ENCODE measurements at regions not wholly inside any gene's neighbourhood (a gene's known extent, or its start where the extent isn't known, plus 50 kb on each side); places are given as distances from the start of the nearest gene placed in this dataset.

DNA sequence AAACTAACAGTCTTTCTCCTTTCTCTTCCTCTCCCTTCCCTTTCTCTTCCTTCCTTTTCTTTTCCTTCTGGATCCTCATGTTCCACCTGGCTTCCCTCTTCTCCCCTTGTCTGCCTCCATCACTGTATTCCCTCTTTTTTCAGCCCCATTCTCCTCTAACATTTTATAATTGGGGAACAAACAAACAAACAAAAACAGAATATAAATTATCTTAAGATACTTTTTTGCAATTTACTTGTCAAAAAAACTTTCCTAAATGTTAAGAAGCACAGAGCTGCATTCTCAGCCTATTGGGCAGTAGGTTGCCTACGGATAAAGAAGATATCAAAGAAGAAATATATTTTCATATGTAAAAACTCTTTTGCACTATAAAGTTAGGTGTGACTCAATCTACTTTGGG, 1382.2 kb upstream of the MIR17HG start:
- DNase-seq (ENCODE audit: low read depth in 2 of 2): no peak

DNA sequence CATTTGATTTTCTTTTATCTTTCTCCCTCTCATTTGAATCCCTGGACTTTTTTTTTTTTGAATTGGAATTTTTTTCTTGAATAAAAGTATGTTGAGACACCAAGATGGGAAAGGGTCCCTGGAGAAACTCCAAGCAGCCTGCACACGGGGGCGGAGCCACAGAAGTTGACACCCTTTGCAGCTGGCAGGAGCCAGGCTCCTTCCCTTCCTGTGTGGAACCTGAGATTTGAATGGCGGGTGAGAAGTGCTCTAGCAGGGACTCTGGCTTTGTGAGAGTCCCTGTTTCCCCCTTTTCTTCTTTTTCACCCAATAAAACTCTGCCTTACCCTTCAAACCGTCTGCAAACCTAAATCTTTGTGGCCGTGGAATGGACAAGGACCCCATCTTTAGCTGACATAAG, 1381.0 kb upstream of the MIR17HG start:
- DNase-seq (ENCODE audit: low read depth in 2 of 2): no peak

GRCh38 chr13:89967701-89968100, 1379.8 kb upstream of the MIR17HG start:
- no peak for DNase-seq (ENCODE audit: low read depth in 2 of 2)

DNA sequence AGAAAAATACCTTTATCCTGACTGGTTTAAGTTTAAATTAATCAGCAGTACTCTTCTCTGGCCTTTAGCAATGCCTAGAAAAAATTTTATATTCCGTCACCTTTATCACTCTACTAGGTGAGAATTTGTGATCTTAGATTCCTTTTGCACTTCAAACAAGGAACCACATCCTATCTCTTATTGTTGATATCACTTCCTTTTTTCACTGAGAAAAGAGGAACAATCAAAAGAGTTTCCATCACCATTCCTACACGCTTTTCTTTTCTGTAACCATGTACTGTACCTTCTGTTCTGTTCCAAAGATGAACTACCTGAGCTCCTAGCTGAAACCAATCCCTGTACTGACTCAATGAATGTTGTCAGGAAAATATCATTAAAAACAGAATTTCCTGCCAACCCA, 1379.0 kb upstream of the MIR17HG start:
- DNase-seq (ENCODE audit: low read depth in 2 of 2): no peak

GRCh38 chr13:89970353-89970709, 1377.2 kb upstream of the MIR17HG start:
- DNase-seq (ENCODE audit: low read depth in 2 of 2): no peak

DNA sequence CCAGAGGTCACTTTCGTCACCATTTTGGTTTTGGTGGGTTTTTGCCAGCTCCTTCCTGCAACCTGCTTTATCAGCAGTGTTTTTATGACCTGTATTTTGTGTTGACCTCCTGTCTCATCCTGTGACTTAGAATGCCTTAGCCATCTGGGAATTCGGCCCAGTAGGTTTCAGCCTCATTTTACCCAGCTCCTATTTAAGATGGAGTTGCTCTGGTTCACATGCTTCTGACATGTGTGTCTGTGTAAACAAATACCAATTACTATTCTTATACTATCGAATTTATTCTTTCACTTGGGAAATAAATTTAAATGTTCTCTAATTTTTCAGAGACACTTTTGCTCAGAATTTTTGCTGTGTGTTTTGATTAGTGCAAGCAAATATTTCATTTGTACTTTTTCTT, 1370.3 kb upstream of the MIR17HG start:
- DNase-seq (ENCODE audit: low read depth in 2 of 2): no peak

GRCh38 chr13:89980896-89981295, 1366.6 kb upstream of the MIR17HG start:
- no peak for DNase-seq (ENCODE audit: low read depth in 2 of 2)

DNA sequence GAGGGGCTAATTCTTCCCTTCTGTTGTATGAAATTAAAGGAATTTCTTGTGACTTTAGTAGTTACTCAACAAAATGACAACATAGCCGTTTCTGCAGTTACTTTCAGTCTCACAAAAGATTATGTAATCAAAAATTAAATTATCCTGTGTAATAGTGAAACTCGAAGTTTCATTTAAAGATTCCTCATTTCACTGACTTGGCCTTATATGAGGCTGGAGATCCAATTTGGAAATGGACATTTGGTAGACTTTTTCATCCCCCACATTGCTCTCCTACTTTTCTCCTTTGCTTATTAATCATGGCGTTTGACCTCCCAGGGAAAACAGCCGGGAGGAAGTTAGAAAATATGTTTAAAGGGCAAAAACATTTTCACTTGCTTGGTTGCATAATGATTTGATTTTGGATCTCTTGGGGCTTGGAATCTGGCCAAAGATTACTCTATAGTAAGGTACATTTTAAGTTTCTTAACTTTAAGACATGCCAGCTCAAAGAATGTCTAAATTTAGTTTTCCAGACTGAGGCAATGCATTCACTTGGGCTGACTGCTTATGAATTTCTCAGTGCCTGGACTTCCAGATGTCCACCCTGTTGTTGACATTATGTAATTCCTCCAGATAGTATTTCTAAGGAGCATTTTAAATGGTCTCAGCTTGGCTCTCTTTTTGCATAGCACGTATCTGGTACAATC, 1364.9 kb upstream of the MIR17HG start:
- DNase-seq (ENCODE audit: low read depth in 2 of 2): no peak

DNA sequence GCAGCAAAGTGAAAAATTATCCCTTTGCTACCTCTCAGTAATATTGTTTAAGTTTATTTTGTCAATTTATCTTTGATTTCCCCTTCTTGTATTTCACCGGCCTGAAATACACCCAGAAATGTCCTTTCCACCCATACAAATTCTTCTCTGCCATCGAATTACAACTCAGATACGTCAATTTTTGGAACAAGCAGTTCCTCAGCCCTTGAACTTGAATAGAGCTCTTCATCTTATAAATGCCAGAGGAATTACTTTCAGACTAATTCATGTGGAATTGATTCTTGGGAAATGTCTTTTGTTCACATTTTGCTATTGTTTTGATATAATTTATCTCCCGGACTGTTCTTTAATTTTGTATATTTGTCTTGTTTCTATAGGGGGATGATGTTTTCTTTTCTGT, 1359.3 kb upstream of the MIR17HG start:
- no peak for DNase-seq (ENCODE audit: low read depth in 2 of 2)

GRCh38 chr13:90003566-90003965, 1343.9 kb upstream of the MIR17HG start:
- no peak for DNase-seq (ENCODE audit: low read depth in 2 of 2)

DNA sequence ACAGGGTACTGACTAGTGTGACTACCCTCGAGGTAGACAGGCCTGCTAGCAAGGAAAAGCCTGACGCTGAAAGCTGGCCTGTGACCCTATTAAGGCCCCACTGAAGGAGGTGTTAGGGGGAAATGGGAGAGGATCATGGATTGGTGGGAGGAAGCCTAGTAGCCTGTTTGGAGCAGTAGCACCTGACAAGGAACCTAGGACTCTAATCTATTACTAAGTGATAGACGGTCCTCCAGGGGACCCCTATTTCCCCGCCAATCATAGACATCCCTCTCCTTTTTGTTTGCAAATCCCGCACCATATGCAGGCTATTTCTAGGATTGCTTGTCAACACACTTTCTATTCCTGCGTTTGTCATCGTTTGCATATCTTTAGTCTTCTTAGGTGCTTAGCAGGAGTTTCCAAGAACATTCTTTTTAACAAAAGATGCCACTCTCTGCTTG, 1338.8 kb upstream of the MIR17HG start:
- DNase-seq (ENCODE audit: low read depth in 2 of 2): no peak

DNA sequence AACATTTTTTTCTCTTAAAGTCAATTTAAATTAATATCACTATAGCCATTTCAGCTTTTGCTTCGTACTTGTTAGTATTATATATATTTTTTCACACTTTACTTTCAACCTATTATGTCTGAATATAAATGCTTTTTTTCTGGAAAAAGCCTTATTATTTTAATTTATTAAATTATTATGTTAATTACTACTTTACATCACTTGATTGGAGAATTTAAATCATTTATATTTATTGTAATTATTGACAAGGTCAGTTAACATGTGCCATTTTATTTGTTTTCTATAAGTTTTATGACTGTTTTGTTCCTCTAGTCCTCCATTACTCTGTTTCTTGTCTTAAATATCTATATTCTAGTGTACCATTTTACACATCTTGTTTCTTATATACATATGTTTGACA, 1333.4 kb upstream of the MIR17HG start:
- no peak for DNase-seq (ENCODE audit: low read depth in 2 of 2)

DNA sequence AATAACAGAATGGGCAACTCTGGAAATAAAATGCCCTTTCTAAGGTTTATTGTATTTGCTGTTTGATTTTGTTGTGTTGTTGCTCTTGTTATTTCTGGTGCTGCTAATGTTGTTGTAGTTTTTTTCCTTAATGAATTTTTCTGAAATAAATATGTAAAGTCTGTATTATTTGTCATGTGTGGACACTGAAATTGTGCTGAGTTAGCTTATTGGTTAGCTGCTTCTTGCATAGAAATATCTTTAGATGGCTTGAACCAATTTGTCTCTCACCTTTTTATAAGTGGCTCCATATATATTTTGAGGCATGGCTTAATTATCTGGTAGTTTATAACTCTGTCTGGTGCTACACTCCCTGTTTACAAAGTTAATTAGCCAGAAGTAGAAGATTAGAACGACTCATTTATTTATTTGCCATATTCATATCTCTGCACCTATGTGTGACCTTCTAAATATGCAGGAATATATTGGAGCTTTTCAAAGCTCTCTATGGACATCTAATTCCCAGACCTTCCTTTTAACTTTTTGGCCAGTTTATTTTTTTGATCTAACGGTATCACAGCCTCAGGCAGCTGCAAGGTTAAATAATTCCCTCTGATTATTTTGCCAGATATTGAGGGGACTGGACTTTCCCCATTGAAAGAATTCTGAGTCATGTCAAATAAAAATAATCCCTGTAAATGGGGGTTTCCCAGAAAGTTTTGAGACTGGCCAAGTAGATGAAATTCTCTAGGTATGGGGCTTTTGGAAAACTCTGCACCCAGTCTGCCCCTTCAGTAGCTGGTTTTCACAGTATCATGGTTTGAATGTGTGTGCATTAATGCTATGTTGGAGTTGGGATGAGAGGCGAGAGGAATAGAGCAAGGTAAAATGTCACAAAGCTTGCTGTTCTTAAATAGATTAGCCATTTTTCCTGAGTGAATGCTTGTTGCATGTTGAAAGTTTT, 1331.7 kb upstream of the MIR17HG start:
- DNase-seq (ENCODE audit: low read depth in 2 of 2): no peak

DNA sequence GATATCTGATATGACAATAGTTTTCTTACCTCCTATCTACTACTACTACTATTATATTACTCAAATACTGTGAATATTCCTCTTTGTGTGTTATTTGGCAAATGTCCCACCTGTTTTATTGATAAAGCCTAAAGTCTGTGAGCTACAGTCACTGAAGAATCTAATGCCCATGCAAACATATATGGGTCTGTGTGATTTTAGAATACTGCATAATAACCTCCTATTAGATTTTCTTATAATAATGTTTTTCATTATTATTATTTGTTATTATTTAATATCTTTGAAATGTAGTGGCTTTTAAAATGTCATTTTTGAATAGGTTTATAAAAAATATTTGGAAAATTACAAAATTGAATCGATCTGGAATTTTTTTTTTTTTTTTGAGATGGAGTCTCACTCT, 1330.8 kb upstream of the MIR17HG start:
- no peak for DNase-seq (ENCODE audit: low read depth in 2 of 2)

DNA sequence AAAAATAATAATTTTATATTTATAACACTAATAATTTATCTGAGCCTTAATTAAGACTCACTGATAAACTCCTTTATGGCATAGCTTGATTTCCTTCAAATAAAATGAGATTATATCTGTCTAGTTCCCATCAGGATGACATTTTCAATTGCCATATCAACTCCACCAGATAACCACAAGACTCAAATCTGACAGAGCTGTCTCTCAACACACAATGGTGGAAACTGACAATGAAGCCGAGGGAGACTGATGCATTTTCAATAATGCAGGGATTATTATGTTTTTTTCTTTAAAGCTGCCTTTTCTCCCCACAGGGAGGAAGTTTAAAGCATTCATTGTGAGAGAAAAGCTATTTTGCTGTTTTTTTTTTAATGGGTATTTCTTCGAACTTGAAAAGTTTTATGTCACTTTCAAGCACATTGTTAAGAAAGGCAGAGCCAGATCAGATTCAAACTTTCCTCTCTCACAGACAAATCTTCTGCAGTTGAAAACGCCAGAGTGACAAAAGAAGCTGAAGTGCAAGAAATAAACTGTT, 1326.9 kb upstream of the MIR17HG start:
- no peak for DNase-seq (ENCODE audit: low read depth in 2 of 2)

GRCh38 chr13:90027409-90027808, 1320.1 kb upstream of the MIR17HG start:
- no peak for DNase-seq (ENCODE audit: low read depth in 2 of 2)

DNA sequence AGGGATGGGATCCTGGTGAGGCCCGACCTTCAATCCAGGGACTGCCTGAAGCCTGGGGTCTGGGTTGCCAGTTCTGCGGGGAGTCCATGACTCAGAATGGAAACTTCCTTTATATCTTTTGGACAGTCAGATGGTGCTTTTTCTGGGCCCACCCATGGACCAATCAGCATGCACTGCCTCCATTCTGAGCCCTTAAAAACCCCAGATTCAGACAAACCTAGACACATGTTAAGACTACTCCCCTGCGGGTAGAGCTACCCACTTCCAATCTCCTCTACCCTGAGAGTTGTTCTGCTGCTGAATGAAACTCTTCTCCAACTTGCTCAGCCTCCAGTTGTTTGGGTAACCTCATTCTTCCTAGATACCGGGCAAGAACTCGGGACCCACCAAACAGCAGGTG, 1315.2 kb upstream of the MIR17HG start:
- no peak for DNase-seq (ENCODE audit: low read depth in 2 of 2)

GRCh38 chr13:90032841-90033493, 1314.5 kb upstream of the MIR17HG start:
- DNase-seq (ENCODE audit: low read depth in 2 of 2): no peak

GRCh38 chr13:90039516-90039915, 1308.0 kb upstream of the MIR17HG start:
- no peak for DNase-seq (ENCODE audit: low read depth in 2 of 2)

- DNase-seq (ENCODE audit: low read depth in 2 of 2): no peak
Measured at GRCh38 chr13:90047600-90047999, 1299.9 kb upstream of the MIR17HG start.

GRCh38 chr13:90049989-90050671, 1297.4 kb upstream of the MIR17HG start:
- DNase-seq (ENCODE audit: low read depth in 2 of 2): no peak

DNA sequence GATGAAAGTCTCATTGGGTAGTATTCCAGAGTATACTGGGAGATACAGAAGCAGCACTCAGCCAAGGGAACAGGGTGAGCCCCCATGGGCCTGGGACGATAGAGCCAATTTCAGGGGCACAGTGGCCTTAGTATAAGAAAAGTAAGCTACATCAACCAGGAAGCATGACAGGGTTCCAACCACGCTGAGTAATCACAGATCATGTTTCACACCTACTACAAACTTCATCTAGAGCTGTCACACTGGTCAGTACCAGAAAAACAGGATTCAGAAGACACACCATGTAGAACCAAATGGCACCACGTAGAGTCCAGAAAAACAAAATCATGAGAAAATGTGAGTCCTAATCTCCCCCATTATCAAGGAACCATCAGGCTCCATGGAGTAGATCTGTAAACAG, 1292.4 kb upstream of the MIR17HG start:
- no peak for DNase-seq (ENCODE audit: low read depth in 2 of 2)

All from stimulated activated CD4-positive, alpha-beta T cell treated with anti-CD3 and anti-CD28 coated beads, Interleukin-1b, Interleukin-23, amount 100 ng/mL, for 4 hours (primary cell).